Prostate gland (tissue), 2 donors: ENCODE measurements at regions not wholly inside any gene's neighbourhood (a gene's known extent, or its start where the extent isn't known, plus 50 kb on each side); places are given as distances from the start of the nearest gene placed in this dataset.
"Not testable (repeated sequence)": the region's sequence is repeated elsewhere in the genome, so short reads cannot be mapped to it uniquely, and the experiment has no call there.

Experiments
- CTCF ChIP-seq, 4 experiments: fragments of 200-600 bp in 2 of 4; fragments of 450-650 bp in 2 of 4; sonication (generic) in 2 of 4; IDR thresholded peaks; 1 replicate in 3 of 4; 2 replicates in 1 of 4; pipeline ENCODE4 v1.5.1; 2016 to 2019; ENCODE audit warnings: antibody characterized with exemption in 4 of 4, mild to moderate bottlenecking in 2 of 4, moderate library complexity in 2 of 4
- POLR2AphosphoS5 ChIP-seq: sonication (generic); formaldehyde crosslinking; IDR thresholded peaks from one replicate; pipeline ENCODE4 v1.6.1; 2017; ENCODE audit warnings: antibody characterized with exemption

- TF ChIP-seq CTCF (IDR thresholded peaks at IDR 0.05); POLR2AphosphoS5: not testable (repeated sequence)
These were observed 152.3 kb downstream of the BCL2L11 start for GRCh38 chr2:111273007-111273406.
